Testis (tissue), 2 donors: ENCODE measurements at regions not wholly inside any gene's neighbourhood (a gene's known extent, or its start where the extent isn't known, plus 50 kb on each side); places are given as distances from the start of the nearest gene placed in this dataset.

Experiments used
- POLR2A ChIP-seq: fragments of 450-650 bp; IDR thresholded peaks from one replicate; pipeline ENCODE4 v1.6.1; 2017; ENCODE audit warnings: antibody characterized with exemption, mild to moderate bottlenecking, moderate library complexity
- TF ChIP-seq, protein P1 (sequence below), 3 experiments: fragments of 450-650 bp in 2 of 3; fragments of 200-600 bp in 1 of 3; sonication (generic) in 1 of 3; IDR thresholded peaks; one replicate each; pipeline ENCODE4 v1.5.1; 2016 to 2019; ENCODE audit warnings: antibody characterized with exemption in 3 of 3, mild to moderate bottlenecking in 2 of 3, moderate library complexity in 1 of 3

DNA sequence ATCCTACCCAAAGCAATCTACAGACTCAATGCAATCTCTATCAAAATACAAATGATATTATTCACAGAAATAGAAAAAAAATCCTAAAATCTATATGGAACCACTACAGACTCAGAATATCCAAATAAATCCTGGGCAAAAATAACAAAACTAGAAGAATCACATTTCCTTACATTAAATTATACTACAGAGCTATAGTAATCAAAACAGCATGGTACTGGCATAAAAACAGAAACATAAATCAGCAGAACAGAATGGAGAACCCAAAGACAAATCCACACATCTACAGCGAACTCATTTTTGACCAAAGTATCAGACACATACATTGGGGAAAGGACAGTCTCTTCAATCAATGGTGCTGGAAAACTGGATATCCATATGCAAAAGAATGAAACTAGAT, 304.1 kb upstream of the FGF13 start:
- TF ChIP-seq, protein P1, sequence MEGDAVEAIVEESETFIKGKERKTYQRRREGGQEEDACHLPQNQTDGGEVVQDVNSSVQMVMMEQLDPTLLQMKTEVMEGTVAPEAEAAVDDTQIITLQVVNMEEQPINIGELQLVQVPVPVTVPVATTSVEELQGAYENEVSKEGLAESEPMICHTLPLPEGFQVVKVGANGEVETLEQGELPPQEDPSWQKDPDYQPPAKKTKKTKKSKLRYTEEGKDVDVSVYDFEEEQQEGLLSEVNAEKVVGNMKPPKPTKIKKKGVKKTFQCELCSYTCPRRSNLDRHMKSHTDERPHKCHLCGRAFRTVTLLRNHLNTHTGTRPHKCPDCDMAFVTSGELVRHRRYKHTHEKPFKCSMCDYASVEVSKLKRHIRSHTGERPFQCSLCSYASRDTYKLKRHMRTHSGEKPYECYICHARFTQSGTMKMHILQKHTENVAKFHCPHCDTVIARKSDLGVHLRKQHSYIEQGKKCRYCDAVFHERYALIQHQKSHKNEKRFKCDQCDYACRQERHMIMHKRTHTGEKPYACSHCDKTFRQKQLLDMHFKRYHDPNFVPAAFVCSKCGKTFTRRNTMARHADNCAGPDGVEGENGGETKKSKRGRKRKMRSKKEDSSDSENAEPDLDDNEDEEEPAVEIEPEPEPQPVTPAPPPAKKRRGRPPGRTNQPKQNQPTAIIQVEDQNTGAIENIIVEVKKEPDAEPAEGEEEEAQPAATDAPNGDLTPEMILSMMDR (IDR thresholded peaks at IDR 0.05) = no peak
- no peak for TF ChIP-seq POLR2A
